HUES6 (cell line): ENCODE measurements at regions not wholly inside any gene's neighbourhood (a gene's known extent, or its start where the extent isn't known, plus 50 kb on each side); places are given as distances from the start of the nearest gene placed in this dataset.
"Not testable (repeated sequence)": the region's sequence is repeated elsewhere in the genome, so short reads cannot be mapped to it uniquely, and the experiment has no call there.

ENCODE experiments used
- H3K27ac ChIP-seq: 2 replicates; pipeline ENCODE4 v1.7.0; 2013; ENCODE audit warnings: low read depth, mild to moderate bottlenecking, low read length, inconsistent platforms
- H3K27me3 ChIP-seq: 2 replicates; pipeline ENCODE4 v1.6.1; 2013; ENCODE audit warnings: low read length; ENCODE audit not compliant: control insufficient read depth, insufficient read depth
- H3K36me3 ChIP-seq: 2 replicates; pipeline ENCODE4 v1.6.1; 2013; ENCODE audit warnings: low read length; ENCODE audit not compliant: control insufficient read depth, insufficient read depth
- H3K4me1 ChIP-seq: 2 replicates; pipeline ENCODE4 v1.6.1; 2013; ENCODE audit warnings: low read length; ENCODE audit not compliant: control insufficient read depth, insufficient read depth
- H3K4me3 ChIP-seq: 2 replicates; pipeline ENCODE4 v1.5.1; 2013; ENCODE audit warnings: low read depth, low read length
- H3K9ac ChIP-seq: one replicate; pipeline ENCODE4 v1.6.1; 2013; ENCODE audit warnings: mild to moderate bottlenecking, low read length
- H3K9me3 ChIP-seq: 2 replicates; pipeline ENCODE4 v1.6.1; 2013; ENCODE audit warnings: low read depth, low read length; ENCODE audit not compliant: control insufficient read depth, insufficient read depth

GRCh38 chr20:43385914-43386313 is 71.8 kb upstream of the SRSF6 start:
- Histone ChIP-seq H3K9me3 (no peaks in the 10 kb centered on the region), H3K4me1 (peaks cover 42% of the 10 kb centered on the region; the same call in 1 of the 2 replicates), H3K27ac (no peak overlapping the region), H3K36me3 (no peaks in the 10 kb centered on the region), H3K27me3 (no peaks in the 10 kb centered on the region), H3K9ac (no peak overlapping the region), H3K4me3 (no peak overlapping the region)

GRCh38 chr20:43384101-43384940 is 73.4 kb upstream of the SRSF6 start:
- no peak overlapping the region for H3K27ac ChIP-seq
- no peaks in the 10 kb centered on the region for H3K9me3 ChIP-seq
- H3K4me3 ChIP-seq: no peak overlapping the region
- H3K27me3 ChIP-seq: no peaks in the 10 kb centered on the region
- no peak overlapping the region for H3K9ac ChIP-seq
- peaks cover 34% of the 10 kb centered on the region; the same call in 1 of the 2 replicates for H3K4me1 ChIP-seq
- H3K36me3 ChIP-seq: no peaks in the 10 kb centered on the region

- Histone ChIP-seq H3K36me3 (no peaks in the 10 kb centered on the region), H3K27ac (no peak overlapping the region; the same call in 1 of the 2 replicates), H3K9ac (peak overlapping the region; percentile 37), H3K4me1 (peaks cover 26% of the 10 kb centered on the region; the same call in 1 of the 2 replicates), H3K9me3 (no peaks in the 10 kb centered on the region), H3K27me3 (no peaks in the 10 kb centered on the region), H3K4me3 (no peak overlapping the region)
Measured at GRCh38 chr20:43383026-43383795, 74.5 kb upstream of the SRSF6 start.

GRCh38 chr20:43382135-43382534 is 75.6 kb upstream of the SRSF6 start:
- not testable (repeated sequence) for H3K36me3 ChIP-seq, H3K27ac ChIP-seq, H3K4me3 ChIP-seq, H3K9me3 ChIP-seq, H3K27me3 ChIP-seq
- peaks cover 23% of the 10 kb centered on the region; the same call in 1 of the 2 replicates for H3K4me1 ChIP-seq
- H3K9ac ChIP-seq: peak overlapping the region; percentile 29

DNA sequence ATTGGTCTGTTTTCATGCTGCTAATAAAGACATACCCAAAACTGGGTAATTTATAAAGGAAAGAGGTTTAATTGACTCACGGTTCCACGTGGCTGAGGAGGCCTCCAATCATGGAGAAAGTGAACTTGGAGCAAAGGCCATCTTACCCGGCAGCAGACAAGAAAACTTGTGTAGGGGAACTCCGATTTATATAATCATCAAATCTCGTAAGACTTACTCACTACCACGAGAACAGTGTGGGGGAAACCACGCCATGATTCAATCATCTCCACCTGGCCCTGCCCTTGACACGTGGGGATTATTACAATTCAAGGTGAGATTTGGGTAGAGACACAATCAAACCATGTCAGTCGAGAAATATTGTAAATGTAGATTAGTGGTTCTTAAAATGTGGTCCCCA is 76.2 kb upstream of the SRSF6 start:
- not testable (repeated sequence) for H3K27ac ChIP-seq, H3K9ac ChIP-seq, H3K9me3 ChIP-seq, H3K27me3 ChIP-seq, H3K36me3 ChIP-seq, H3K4me3 ChIP-seq
- peaks cover 23% of the 10 kb centered on the region; the same call in 1 of the 2 replicates for H3K4me1 ChIP-seq

DNA sequence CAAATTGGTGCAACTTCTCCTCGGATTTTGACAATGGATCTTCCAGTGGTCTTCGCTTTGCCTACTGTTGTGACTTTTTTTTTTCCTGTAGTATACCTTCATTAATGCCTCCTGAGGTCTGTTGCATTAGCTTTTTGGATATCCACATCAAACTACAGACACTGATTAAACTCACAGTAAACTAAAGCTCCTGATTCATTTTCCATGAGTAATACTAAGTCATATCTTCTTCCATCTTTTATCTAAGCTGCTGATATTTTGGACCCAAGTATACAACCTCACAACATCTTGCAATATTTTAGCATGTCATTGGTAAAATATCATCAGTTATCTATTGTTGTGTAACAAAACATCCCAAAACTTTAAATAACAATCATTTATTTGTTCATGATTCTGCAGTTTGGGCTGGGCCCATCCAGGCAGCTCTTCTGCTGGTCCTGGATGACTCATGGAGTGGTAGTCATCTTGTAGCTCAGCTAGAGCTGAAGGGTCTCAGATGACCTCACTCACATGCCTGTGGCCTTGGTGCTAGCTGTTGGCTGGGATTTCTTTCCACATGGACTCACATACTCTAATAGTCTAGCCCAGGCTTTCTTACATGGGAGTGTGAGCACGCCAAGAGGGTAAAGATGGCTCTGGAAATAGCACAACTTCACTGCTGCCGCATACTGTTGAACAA is 78.3 kb upstream of the SRSF6 start:
- no peaks in the 10 kb centered on the region for H3K9me3 ChIP-seq
- H3K36me3 ChIP-seq: no peaks in the 10 kb centered on the region
- H3K27me3 ChIP-seq: no peaks in the 10 kb centered on the region
- H3K4me3 ChIP-seq: no peak overlapping the region
- H3K27ac ChIP-seq: no peak overlapping the region
- no peak overlapping the region for H3K9ac ChIP-seq
- H3K4me1 ChIP-seq: peaks cover 21% of the 10 kb centered on the region; the same call in 1 of the 2 replicates

DNA sequence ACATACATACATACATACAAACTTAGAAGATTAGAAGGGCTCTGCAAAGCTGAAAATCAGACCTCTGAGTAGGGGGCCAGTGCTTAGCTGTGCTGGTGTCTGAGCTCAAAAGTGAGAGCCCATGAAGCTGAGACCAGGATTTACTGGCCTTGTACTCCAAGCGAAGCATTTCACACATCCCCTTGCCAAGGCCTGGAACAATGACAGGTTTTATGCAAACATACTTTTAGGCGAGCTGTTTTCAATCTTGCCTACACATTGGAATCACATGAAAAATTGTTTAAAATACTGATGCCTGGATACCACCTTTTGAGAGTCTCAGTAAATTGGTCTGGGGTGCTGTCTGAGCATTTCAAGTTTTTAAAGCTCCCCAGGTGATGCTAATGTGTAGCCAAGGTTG is 80.9 kb upstream of the SRSF6 start:
- Histone ChIP-seq H3K9ac (no peak overlapping the region), H3K4me1 (peaks cover 6% of the 10 kb centered on the region; the same call in 1 of the 2 replicates), H3K4me3 (no peak overlapping the region)

DNA sequence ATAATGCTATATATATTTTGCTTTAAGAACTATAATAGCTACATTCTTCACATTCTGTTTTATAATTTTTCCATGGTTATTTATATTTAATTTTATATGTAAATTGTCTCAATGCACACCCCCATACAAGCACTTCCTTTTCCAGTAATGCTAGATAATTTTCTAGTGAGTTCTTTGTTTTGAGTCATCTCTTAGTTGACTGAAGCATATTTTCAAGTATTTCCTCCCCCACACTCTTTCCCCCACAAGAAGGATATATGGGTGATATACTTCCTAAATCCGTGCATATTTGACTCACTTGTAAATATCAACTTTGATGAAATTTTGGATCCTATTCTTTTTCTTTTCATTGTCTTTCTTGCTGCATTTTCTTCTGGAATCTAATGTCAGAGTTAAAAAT is 82.1 kb upstream of the SRSF6 start:
- Histone ChIP-seq H3K27ac (no peak overlapping the region), H3K4me3 (no peak overlapping the region), H3K4me1 (peaks cover 3% of the 10 kb centered on the region; the same call in 1 of the 2 replicates), H3K27me3 (no peaks in the 10 kb centered on the region), H3K36me3 (no peaks in the 10 kb centered on the region), H3K9ac (no peak overlapping the region), H3K9me3 (no peaks in the 10 kb centered on the region)

More for the DNA sequence above, 80.9 kb upstream of the SRSF6 start:
- H3K27ac ChIP-seq: no peak overlapping the region
- H3K27me3 ChIP-seq: no peaks in the 10 kb centered on the region
- H3K9me3 ChIP-seq: no peaks in the 10 kb centered on the region
- H3K36me3 ChIP-seq: no peaks in the 10 kb centered on the region

- H3K27me3 ChIP-seq: no peaks in the 10 kb centered on the region
- no peaks in the 10 kb centered on the region for H3K9me3 ChIP-seq
Measured at GRCh38 chr20:43372051-43372450, 85.6 kb upstream of the SRSF6 start.

GRCh38 chr20:43365691-43366090 is 92.0 kb upstream of the SRSF6 start:
- H3K36me3 ChIP-seq: no peaks in the 10 kb centered on the region
- H3K4me3 ChIP-seq: no peak overlapping the region
- H3K9me3 ChIP-seq: no peaks in the 10 kb centered on the region
- peaks cover 3% of the 10 kb centered on the region; the same call in 1 of the 2 replicates for H3K27me3 ChIP-seq
- no peak overlapping the region for H3K9ac ChIP-seq
- H3K27ac ChIP-seq: no peak overlapping the region
- no peaks in the 10 kb centered on the region for H3K4me1 ChIP-seq

More at GRCh38 chr20:43372051-43372450, 85.6 kb upstream of the SRSF6 start:
- Histone ChIP-seq H3K4me1 (peaks cover 3% of the 10 kb centered on the region; the same call in 1 of the 2 replicates), H3K4me3 (no peak overlapping the region), H3K27ac (no peak overlapping the region), H3K9ac (no peak overlapping the region), H3K36me3 (no peaks in the 10 kb centered on the region)
